GM18873 (cell line): ENCODE measurements at regions not wholly inside any gene's neighbourhood (a gene's known extent, or its start where the extent isn't known, plus 50 kb on each side); places are given as distances from the start of the nearest gene placed in this dataset.

ENCODE experiments used
- ATAC-seq: cut with Tn5 transposase; IDR thresholded peaks from one replicate; pipeline ENCODE4 v1.9.1; 2021; ENCODE audit warnings: mild to moderate bottlenecking, moderate library complexity, moderate number of reproducible peaks; ENCODE audit not compliant: unreplicated experiment, low FRiP score

DNA sequence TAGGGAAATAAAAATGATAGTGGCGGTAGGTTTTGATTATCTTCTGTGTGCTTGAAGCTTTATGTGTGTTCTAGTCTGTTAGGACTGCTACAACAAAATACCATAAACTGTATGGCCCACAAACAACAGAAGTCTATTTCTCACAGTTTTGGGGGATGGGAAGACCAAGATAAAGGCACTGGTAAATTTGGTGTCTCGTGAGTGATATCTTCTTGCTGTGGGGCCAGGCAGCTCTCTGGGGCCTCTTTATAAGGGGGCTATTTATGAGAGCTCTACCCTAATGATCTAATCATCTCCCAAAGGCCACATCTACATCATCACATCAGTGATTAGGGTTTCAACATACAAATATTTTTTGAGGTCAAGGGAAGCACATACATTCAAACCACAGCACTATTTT, 86.8 kb upstream of the SPHKAP start:
- ATAC-seq = no peak

DNA sequence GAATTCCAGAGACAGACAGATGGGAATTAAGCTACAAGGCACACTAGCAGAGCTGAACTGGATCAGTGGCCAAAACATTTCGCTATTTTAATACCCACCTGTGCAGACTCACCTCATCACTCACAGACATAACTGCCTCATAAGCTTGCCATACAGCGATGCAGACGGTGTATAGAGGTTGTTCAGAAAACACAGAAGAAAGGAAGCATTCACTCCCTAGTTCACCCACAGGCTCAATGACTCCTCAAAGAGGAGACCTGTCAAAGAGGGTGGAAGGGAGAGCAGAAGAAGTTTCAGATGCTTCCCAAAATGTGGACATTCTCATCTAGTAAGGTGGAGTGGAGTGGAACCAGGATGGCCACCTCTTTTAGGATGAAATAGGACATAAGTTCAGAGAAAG, 81.7 kb upstream of the SPHKAP start:
- ATAC-seq = no peak

DNA sequence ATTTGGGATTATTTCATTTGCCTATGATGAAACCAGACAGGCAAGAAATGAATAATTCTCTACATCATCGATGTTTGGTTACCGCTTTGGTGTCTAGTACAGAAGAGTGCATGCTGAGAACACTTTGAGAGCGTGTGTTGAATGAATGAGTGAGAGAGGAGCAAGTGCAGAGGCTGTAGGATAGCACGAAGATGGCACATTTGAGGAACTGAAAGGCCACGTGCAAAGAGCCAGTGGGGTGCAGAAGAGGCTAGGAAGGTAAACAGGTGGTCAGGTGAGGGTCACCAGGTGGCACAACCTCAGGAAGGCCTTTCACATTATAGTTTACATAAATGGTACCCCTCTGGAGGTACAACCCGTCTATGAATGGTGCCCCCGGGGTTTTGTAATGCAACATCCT, 80.1 kb upstream of the SPHKAP start:
- no peak for ATAC-seq

DNA sequence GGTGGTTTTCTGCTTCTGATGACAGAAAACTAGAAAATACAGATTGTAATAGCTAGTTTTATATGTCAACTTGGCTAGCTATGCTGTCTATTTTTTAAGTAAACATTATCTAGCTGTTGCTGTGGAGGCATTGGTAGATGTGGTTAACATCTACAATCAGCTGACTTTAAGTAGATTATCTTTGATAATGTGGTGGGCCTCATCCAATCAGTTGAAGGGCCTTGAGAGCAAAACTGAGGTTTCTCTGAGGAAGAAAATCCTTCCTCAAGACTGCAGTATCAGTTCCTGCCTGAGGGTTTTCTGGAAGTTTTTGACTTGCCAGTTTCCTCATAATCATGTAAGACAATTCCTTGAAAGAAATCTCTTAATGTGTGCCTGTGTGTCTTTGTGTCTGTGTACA, 75.9 kb upstream of the SPHKAP start:
- ATAC-seq = no peak

DNA sequence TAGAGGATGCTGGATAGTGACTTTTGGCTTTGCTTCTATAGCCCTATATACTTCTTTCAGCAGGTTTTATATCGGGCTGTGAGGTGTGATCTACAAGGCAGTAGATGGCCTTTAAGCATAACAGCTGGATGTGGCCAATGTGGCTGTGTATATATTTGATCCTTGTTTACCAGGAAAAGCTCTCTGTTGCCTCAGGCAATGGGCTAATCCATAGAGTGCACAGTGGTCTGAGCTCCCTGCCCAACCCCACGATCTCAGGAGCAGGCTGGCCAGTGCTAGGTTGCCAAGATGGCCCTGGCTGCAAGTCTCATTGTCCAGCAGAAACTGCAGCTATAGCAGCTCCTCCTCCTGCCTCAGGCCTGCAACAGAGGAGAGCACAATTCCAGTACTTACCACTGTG, 72.3 kb upstream of the SPHKAP start:
- ATAC-seq = no peak

DNA sequence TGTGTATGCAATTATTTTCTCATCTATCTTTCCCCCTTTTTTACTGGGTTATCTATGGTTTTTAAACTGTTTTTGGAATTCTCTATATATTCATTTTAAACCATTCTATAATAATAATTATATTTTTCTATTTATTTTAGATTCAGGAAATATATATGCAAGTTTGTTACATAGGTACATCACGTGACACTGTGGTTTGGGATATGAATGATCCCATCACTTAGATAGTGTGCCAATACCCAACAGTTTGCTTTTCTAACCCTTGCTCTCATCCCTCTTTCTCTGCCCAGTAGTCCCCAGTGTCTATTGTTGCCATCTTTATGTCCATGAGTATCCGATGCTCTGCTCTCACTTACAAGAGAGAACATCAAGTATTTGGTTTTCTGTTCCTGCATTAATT, 65.8 kb upstream of the SPHKAP start:
- no peak for ATAC-seq

DNA sequence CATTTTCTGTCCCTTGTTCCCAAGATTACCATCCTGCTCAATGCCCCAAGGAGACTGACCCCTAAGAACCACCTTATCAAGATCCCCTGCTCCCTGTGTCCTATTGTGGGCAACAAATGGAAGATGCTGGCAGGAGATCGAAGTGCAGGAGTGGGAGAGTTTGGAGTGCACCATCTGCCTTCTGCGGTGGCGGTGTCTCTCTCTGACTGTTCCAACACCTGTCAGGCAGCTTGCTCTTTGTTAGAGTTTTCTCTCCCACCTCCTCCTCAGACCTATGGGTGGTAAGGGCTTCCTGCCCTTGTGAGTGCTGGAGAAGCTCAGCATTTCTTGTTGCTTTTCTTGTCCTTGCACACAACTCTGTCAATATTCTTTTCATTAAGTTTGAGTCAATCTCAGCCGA, 64.1 kb upstream of the SPHKAP start:
- ATAC-seq = no peak

DNA sequence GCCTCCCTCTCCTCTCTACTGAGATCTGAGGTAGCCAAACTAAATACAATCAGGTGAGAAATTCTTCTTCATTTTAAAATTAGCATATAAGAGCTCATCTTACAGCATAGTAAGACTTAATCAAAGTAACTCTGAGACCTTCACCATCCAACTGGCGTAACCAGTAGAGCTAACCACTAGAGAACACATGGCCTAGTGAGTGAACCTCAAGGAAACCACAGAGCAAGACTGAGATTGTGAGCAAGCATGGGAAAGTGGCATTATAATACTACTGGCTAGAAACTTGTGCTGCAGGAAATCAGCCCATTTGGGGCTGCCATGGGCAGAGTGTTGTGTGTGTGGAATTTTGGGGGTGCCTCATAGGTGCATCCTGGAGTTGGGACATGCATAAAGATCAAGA, 61.1 kb upstream of the SPHKAP start:
- ATAC-seq = no peak

DNA sequence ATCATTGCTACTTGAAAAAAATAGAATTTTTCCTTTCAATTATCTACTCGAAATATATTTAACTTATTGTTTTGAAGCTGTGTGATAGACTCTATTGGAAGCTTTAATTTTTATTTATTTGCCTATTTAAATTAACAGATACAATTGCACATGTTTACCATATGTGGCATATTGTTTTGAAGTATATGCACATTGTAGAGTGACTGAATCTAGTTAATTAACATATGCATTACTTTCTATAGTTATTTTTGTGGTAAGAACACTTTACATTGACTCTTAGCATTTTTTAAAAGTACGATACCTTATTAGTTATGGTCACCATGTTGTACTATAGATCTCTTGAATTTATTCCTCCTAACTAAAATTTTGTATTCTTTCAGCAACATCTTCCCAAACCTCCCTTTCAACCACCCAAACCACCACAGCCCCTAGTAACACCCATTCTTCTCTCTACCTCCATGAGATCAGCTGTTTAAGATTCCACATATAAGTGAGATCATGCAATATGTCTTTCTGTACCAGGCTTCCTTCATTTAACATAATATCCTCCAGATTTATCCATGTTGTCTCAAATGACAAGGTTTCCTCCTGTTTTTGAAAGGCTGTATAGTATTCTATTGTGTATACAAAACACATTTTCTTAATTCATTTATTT, 58.5 kb upstream of the SPHKAP start:
- no peak for ATAC-seq

DNA sequence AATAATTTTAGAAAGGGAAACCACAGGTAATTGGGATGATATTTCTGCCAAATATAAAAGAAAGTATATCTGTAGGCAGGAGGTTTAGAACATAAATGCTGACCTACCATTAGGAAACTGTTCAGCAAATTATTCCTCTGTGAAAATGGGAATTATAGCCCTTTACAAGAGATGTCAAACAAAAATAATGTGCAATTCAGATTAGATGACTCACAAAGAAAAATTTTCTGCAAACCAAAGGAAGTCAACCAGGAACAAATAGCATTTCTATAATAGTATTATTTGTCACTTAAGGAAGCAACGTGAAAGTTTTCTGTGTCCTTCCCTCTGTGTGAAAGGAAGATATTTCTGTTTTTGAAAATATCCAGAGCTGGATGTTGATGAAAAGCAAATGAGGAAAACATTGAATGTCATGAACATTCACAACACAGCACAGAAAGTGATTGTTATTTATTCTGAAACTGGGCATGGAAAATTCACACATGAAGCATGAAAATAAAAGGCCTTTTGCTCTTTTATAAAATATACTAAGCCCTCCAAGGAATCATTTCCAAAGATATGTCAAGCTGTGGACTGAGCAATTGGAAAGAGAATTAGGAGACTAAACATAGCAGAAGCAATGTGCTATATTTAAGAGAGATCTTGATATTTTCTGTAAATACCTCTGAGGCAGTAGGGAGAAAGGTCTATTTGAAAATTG, 57.9 kb upstream of the SPHKAP start:
- no peak for ATAC-seq
